ENCODE measurements at regions not wholly inside any gene's neighbourhood (a gene's known extent, or its start where the extent isn't known, plus 50 kb on each side); places are given as distances from the start of the nearest gene placed in this dataset.

- TF ChIP-seq SP2 (IDR thresholded peaks at IDR 0.05; ENCODE audit: low read length) (no peak), ATF3 (IDR thresholded peaks at IDR 0.05; ENCODE audit: insufficient read depth, low read depth, low read length) (no peak), TEAD4 (IDR thresholded peaks at IDR 0.05; ENCODE audit: low read depth, low read length) (no peak), CTCF (IDR thresholded peaks at IDR 0.05; ENCODE audit: control extremely low read depth in 1 of 3, insufficient read depth in 1 of 3, low read depth in 1 of 3, low read length in 3 of 3) (no peak), SUZ12 (IDR thresholded peaks at IDR 0.05; ENCODE audit: low read length) (no peak), HDAC2 (IDR thresholded peaks at IDR 0.05; ENCODE audit: borderline replicate concordance in 1 of 2, low read depth in 2 of 2, low read length in 2 of 2) (no peak)
These were observed 1022.0 kb upstream of the CELF4 start for GRCh38 chr18:38587571-38587970.

Measured in H1 (cell line).